HEK293 (cell line): ENCODE measurements at regions not wholly inside any gene's neighbourhood (a gene's known extent, or its start where the extent isn't known, plus 50 kb on each side); places are given as distances from the start of the nearest gene placed in this dataset.

ENCODE experiments used
- YY1 ChIP-seq: fragments of 450-650 bp; formaldehyde crosslinking; IDR thresholded peaks from 2 replicates; pipeline ENCODE4 v1.5.1; 2018; ENCODE audit warnings: missing biosample characterization, missing genetic modification characterization
- ZNF16 ChIP-seq: fragments of 450-650 bp; formaldehyde crosslinking; IDR thresholded peaks from 2 replicates; pipeline ENCODE4 v1.5.1; 2016; ENCODE audit warnings: low read depth, missing biosample characterization, missing genetic modification characterization
- ZNF239 ChIP-seq: fragments of 450-650 bp; formaldehyde crosslinking; IDR thresholded peaks from 2 replicates; pipeline ENCODE4 v1.5.1; 2016; ENCODE audit warnings: missing biosample characterization, missing genetic modification characterization
- ZNF302 ChIP-seq: fragments of 450-650 bp; formaldehyde crosslinking; IDR thresholded peaks from 2 replicates; pipeline ENCODE4 v1.5.1; 2016; ENCODE audit warnings: missing biosample characterization, missing genetic modification characterization, low read depth
- ZNF335 ChIP-seq: fragments of 450-650 bp; formaldehyde crosslinking; conservative IDR thresholded peaks from 2 replicates; pipeline ENCODE4 v1.5.1; 2016; ENCODE audit warnings: missing biosample characterization, missing genetic modification characterization
- ZNF354C ChIP-seq: fragments of 450-650 bp; formaldehyde crosslinking; IDR thresholded peaks from 2 replicates; pipeline ENCODE4 v1.5.1; 2016; ENCODE audit warnings: missing biosample characterization, missing genetic modification characterization, low read depth, borderline replicate concordance
- ZNF416 ChIP-seq: fragments of 450-650 bp; formaldehyde crosslinking; IDR thresholded peaks from 2 replicates; pipeline ENCODE4 v1.5.1; 2016; ENCODE audit warnings: missing biosample characterization, missing genetic modification characterization
- TF ChIP-seq, protein P1 (sequence below): fragments of 450-650 bp; formaldehyde crosslinking; IDR thresholded peaks from 2 replicates; pipeline ENCODE4 v1.5.1; 2016; ENCODE audit warnings: missing biosample characterization, missing genetic modification characterization
- TF ChIP-seq, protein P2 (sequence below): fragments of 450-650 bp; formaldehyde crosslinking; IDR thresholded peaks from 2 replicates; pipeline ENCODE4 v1.5.1; 2016; ENCODE audit warnings: missing biosample characterization, missing genetic modification characterization
- TF ChIP-seq, protein P3 (sequence below): fragments of 450-650 bp; formaldehyde crosslinking; conservative IDR thresholded peaks from 2 replicates; pipeline ENCODE4 v1.5.1; 2016; ENCODE audit warnings: low read depth, missing biosample characterization, missing genetic modification characterization
- TF ChIP-seq, protein P4 (sequence below): fragments of 450-650 bp; formaldehyde crosslinking; IDR thresholded peaks from 2 replicates; pipeline ENCODE4; 2016; ENCODE audit warnings: missing biosample characterization, missing genetic modification characterization
- TF ChIP-seq, protein P5 (sequence below): fragments of 450-650 bp; formaldehyde crosslinking; IDR thresholded peaks from 2 replicates; pipeline ENCODE4 v1.5.1; 2017; ENCODE audit warnings: missing biosample characterization, mild to moderate bottlenecking, missing genetic modification characterization, moderate library complexity

DNA sequence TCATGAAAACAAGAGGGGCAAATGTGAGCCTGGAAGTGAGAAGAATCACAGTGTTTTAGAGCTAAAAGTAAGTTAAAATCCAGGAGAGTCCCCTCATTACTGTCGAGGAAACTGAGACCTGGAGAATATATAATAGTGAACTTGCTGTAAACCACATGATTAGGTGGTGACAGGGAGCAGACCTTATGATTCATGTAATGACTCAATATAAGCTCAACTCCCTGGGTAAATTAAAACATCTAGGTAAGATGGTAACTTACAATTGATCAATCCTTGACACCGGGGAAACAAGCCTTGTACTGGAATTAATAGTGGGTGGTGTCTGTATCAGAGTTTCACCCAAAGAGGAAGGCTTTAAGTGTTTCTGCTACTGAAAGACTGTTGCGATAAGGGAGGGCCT lies 269.3 kb downstream of the SNAPC1 start:
- TF ChIP-seq ZNF416 (tag by site-specific recombination) (no peak), ZNF16 (tag by site-specific recombination) (no peak), ZNF354C (tag by site-specific recombination) (no peak), YY1 (tag by site-specific recombination) (no peak), ZNF335 (tag by site-specific recombination) (no peak), ZNF302 (tag by site-specific recombination) (no peak), ZNF239 (tag by site-specific recombination) (no peak)
- TF ChIP-seq, protein P1, sequence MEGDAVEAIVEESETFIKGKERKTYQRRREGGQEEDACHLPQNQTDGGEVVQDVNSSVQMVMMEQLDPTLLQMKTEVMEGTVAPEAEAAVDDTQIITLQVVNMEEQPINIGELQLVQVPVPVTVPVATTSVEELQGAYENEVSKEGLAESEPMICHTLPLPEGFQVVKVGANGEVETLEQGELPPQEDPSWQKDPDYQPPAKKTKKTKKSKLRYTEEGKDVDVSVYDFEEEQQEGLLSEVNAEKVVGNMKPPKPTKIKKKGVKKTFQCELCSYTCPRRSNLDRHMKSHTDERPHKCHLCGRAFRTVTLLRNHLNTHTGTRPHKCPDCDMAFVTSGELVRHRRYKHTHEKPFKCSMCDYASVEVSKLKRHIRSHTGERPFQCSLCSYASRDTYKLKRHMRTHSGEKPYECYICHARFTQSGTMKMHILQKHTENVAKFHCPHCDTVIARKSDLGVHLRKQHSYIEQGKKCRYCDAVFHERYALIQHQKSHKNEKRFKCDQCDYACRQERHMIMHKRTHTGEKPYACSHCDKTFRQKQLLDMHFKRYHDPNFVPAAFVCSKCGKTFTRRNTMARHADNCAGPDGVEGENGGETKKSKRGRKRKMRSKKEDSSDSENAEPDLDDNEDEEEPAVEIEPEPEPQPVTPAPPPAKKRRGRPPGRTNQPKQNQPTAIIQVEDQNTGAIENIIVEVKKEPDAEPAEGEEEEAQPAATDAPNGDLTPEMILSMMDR (tag by site-specific recombination): no peak
- TF ChIP-seq, protein P2, sequence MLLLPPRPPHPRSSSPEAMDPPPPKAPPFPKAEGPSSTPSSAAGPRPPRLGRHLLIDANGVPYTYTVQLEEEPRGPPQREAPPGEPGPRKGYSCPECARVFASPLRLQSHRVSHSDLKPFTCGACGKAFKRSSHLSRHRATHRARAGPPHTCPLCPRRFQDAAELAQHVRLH (tag by site-specific recombination): no peak
- TF ChIP-seq, protein P3, sequence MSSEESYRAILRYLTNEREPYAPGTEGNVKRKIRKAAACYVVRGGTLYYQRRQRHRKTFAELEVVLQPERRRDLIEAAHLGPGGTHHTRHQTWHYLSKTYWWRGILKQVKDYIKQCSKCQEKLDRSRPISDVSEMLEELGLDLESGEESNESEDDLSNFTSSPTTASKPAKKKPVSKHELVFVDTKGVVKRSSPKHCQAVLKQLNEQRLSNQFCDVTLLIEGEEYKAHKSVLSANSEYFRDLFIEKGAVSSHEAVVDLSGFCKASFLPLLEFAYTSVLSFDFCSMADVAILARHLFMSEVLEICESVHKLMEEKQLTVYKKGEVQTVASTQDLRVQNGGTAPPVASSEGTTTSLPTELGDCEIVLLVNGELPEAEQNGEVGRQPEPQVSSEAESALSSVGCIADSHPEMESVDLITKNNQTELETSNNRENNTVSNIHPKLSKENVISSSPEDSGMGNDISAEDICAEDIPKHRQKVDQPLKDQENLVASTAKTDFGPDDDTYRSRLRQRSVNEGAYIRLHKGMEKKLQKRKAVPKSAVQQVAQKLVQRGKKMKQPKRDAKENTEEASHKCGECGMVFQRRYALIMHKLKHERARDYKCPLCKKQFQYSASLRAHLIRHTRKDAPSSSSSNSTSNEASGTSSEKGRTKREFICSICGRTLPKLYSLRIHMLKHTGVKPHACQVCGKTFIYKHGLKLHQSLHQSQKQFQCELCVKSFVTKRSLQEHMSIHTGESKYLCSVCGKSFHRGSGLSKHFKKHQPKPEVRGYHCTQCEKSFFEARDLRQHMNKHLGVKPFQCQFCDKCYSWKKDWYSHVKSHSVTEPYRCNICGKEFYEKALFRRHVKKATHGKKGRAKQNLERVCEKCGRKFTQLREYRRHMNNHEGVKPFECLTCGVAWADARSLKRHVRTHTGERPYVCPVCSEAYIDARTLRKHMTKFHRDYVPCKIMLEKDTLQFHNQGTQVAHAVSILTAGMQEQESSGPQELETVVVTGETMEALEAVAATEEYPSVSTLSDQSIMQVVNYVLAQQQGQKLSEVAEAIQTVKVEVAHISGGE: no peak
- TF ChIP-seq, protein P4, sequence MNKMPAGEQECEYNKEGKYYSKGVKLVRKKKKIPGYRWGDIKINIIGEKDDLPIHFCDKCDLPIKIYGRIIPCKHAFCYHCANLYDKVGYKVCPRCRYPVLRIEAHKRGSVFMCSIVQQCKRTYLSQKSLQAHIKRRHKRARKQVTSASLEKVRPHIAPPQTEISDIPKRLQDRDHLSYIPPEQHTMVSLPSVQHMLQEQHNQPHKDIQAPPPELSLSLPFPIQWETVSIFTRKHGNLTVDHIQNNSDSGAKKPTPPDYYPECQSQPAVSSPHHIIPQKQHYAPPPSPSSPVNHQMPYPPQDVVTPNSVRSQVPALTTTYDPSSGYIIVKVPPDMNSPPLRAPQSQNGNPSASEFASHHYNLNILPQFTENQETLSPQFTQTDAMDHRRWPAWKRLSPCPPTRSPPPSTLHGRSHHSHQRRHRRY: no peak
- TF ChIP-seq, protein P5, sequence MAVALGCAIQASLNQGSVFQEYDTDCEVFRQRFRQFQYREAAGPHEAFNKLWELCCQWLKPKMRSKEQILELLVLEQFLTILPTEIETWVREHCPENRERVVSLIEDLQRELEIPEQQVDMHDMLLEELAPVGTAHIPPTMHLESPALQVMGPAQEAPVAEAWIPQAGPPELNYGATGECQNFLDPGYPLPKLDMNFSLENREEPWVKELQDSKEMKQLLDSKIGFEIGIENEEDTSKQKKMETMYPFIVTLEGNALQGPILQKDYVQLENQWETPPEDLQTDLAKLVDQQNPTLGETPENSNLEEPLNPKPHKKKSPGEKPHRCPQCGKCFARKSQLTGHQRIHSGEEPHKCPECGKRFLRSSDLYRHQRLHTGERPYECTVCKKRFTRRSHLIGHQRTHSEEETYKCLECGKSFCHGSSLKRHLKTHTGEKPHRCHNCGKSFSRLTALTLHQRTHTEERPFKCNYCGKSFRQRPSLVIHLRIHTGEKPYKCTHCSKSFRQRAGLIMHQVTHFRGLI: no peak
